HEK293 (cell line): ENCODE measurements at regions not wholly inside any gene's neighbourhood (a gene's known extent, or its start where the extent isn't known, plus 50 kb on each side); places are given as distances from the start of the nearest gene placed in this dataset.
A peak's percentile ranks its signal among the peaks of the same experiment; 100 is the strongest.

ENCODE experiments used
- ATF2 ChIP-seq: fragments of 450-650 bp; formaldehyde crosslinking; IDR thresholded peaks from 2 replicates; pipeline ENCODE4 v1.5.1; 2016; ENCODE audit warnings: missing biosample characterization, missing genetic modification characterization, low read depth
- BCL11B ChIP-seq: fragments of 450-650 bp; formaldehyde crosslinking; IDR thresholded peaks from 2 replicates; pipeline ENCODE4 v1.5.1; 2016; ENCODE audit warnings: low read depth, missing biosample characterization, missing genetic modification characterization
- CTCF ChIP-seq: fragments of 450-650 bp; formaldehyde crosslinking; IDR thresholded peaks from 2 replicates; pipeline ENCODE4 v1.5.1; 2016; ENCODE audit warnings: missing biosample characterization, missing genetic modification characterization
- GLI4 ChIP-seq: fragments of 450-650 bp; formaldehyde crosslinking; IDR thresholded peaks from 2 replicates; pipeline ENCODE4 v1.5.1; 2016; ENCODE audit warnings: missing biosample characterization, missing genetic modification characterization
- KLF1 ChIP-seq: fragments of 450-650 bp; formaldehyde crosslinking; IDR thresholded peaks from 2 replicates; pipeline ENCODE4 v1.5.1; 2016; ENCODE audit warnings: missing biosample characterization, missing genetic modification characterization
- KLF16 ChIP-seq: fragments of 450-650 bp; formaldehyde crosslinking; IDR thresholded peaks from 2 replicates; pipeline ENCODE4 v1.5.1; 2017; ENCODE audit warnings: missing biosample characterization, missing genetic modification characterization
- KLF17 ChIP-seq: fragments of 450-650 bp; formaldehyde crosslinking; IDR thresholded peaks from 2 replicates; pipeline ENCODE4 v1.5.1; 2016; ENCODE audit warnings: missing biosample characterization, missing genetic modification characterization
- KLF7 ChIP-seq: fragments of 450-650 bp; formaldehyde crosslinking; IDR thresholded peaks from 2 replicates; pipeline ENCODE4 v1.5.1; 2016; ENCODE audit warnings: missing biosample characterization, missing genetic modification characterization, borderline replicate concordance
- RBAK ChIP-seq: fragments of 450-650 bp; formaldehyde crosslinking; IDR thresholded peaks from 2 replicates; pipeline ENCODE4 v1.5.1; 2016; ENCODE audit warnings: missing biosample characterization, missing genetic modification characterization
- SP3 ChIP-seq: fragments of 450-650 bp; formaldehyde crosslinking; IDR thresholded peaks from 2 replicates; pipeline ENCODE4 v1.5.1; 2016; ENCODE audit warnings: missing biosample characterization, missing genetic modification characterization
- YY1 ChIP-seq: fragments of 450-650 bp; formaldehyde crosslinking; IDR thresholded peaks from 2 replicates; pipeline ENCODE4 v1.5.1; 2018; ENCODE audit warnings: missing biosample characterization, missing genetic modification characterization
- ZBTB10 ChIP-seq: fragments of 450-650 bp; formaldehyde crosslinking; IDR thresholded peaks from 2 replicates; pipeline ENCODE4 v1.5.1; 2016; ENCODE audit warnings: missing biosample characterization, missing genetic modification characterization
- ZBTB17 ChIP-seq: fragments of 450-650 bp; formaldehyde crosslinking; IDR thresholded peaks from 2 replicates; pipeline ENCODE4 v1.5.1; 2016; ENCODE audit warnings: missing biosample characterization, missing genetic modification characterization
- ZBTB8A ChIP-seq: fragments of 450-650 bp; formaldehyde crosslinking; IDR thresholded peaks from 2 replicates; pipeline ENCODE4 v1.5.1; 2016; ENCODE audit warnings: missing biosample characterization, missing genetic modification characterization
- ZIC2 ChIP-seq: fragments of 450-650 bp; formaldehyde crosslinking; IDR thresholded peaks from 2 replicates; pipeline ENCODE4 v1.5.1; 2016; ENCODE audit warnings: missing biosample characterization, missing genetic modification characterization
- ZNF148 ChIP-seq: fragments of 450-650 bp; formaldehyde crosslinking; IDR thresholded peaks from 2 replicates; pipeline ENCODE4 v1.5.0; 2017; ENCODE audit warnings: missing biosample characterization, missing genetic modification characterization, borderline replicate concordance
- ZNF529 ChIP-seq: fragments of 450-650 bp; formaldehyde crosslinking; IDR thresholded peaks from 2 replicates; pipeline ENCODE4 v1.5.1; 2017; ENCODE audit warnings: missing genetic modification characterization, missing biosample characterization; ENCODE audit not compliant: insufficient replicate concordance
- ZNF544 ChIP-seq: fragments of 450-650 bp; formaldehyde crosslinking; IDR thresholded peaks from 2 replicates; pipeline ENCODE4 v1.5.0; 2017; ENCODE audit warnings: missing biosample characterization, missing genetic modification characterization
- ZNF624 ChIP-seq: fragments of 450-650 bp; formaldehyde crosslinking; IDR thresholded peaks from 2 replicates; pipeline ENCODE4 v1.5.1; 2017; ENCODE audit warnings: missing biosample characterization, missing genetic modification characterization
- ZNF629 ChIP-seq: fragments of 450-650 bp; formaldehyde crosslinking; IDR thresholded peaks from 2 replicates; pipeline ENCODE4 v1.5.1; 2017; ENCODE audit warnings: missing biosample characterization, missing genetic modification characterization
- ZNF639 ChIP-seq: fragments of 450-650 bp; formaldehyde crosslinking; IDR thresholded peaks from 2 replicates; pipeline ENCODE4 v1.5.1; 2016; ENCODE audit warnings: missing biosample characterization, missing genetic modification characterization
- ZNF677 ChIP-seq: fragments of 450-650 bp; IDR thresholded peaks from 2 replicates; pipeline ENCODE4 v1.5.0; 2018; ENCODE audit warnings: missing biosample characterization, mild to moderate bottlenecking, missing genetic modification characterization, moderate library complexity
- ZNF776 ChIP-seq: fragments of 450-650 bp; formaldehyde crosslinking; IDR thresholded peaks from 2 replicates; pipeline ENCODE4 v1.5.0; 2017; ENCODE audit warnings: missing biosample characterization, missing genetic modification characterization, borderline replicate concordance
- ZNF792 ChIP-seq: fragments of 450-650 bp; formaldehyde crosslinking; IDR thresholded peaks from 2 replicates; pipeline ENCODE4 v1.5.1; 2016; ENCODE audit warnings: missing biosample characterization, missing genetic modification characterization
- ZNF837 ChIP-seq: fragments of 450-650 bp; formaldehyde crosslinking; IDR thresholded peaks from 2 replicates; pipeline ENCODE4 v1.5.1; 2016; ENCODE audit warnings: missing biosample characterization, missing genetic modification characterization
- ZSCAN18 ChIP-seq: fragments of 450-650 bp; formaldehyde crosslinking; IDR thresholded peaks from 2 replicates; pipeline ENCODE4 v1.5.1; 2016; ENCODE audit warnings: missing biosample characterization, missing genetic modification characterization
- ZSCAN30 ChIP-seq: fragments of 450-650 bp; IDR thresholded peaks from 2 replicates; pipeline ENCODE4 v1.5.1; 2018; ENCODE audit warnings: missing biosample characterization, mild to moderate bottlenecking, missing genetic modification characterization, moderate library complexity

- TF ChIP-seq ZNF529 (tag by site-specific recombination) (no peak), YY1 (tag by site-specific recombination) (0 out of 2 replicates have a peak, but pooled peaks have one; percentile 22), KLF16 (tag by site-specific recombination) (peak; percentile 41; the same call in 1 of the 2 replicates), KLF1 (tag by site-specific recombination) (peak; percentile 84), ZNF639 (tag by site-specific recombination) (0 out of 2 replicates have a peak, but pooled peaks have one; percentile 11), ZNF624 (tag by site-specific recombination) (no peak), ZNF544 (tag by site-specific recombination) (no peak), KLF17 (tag by site-specific recombination) (peak; percentile 47; the same call in 1 of the 2 replicates), ZBTB10 (tag by site-specific recombination) (no peak), ZBTB8A (tag by site-specific recombination) (peak; percentile 40; the same call in 1 of the 2 replicates), KLF7 (tag by site-specific recombination) (peak; percentile 64), ZNF792 (tag by site-specific recombination) (0 out of 2 replicates have a peak, but pooled peaks have one; percentile 47), ZBTB17 (tag by site-specific recombination) (peak; percentile 85), BCL11B (tag by site-specific recombination) (no peak), ZSCAN18 (tag by site-specific recombination) (no peak), ZIC2 (tag by site-specific recombination) (peak; percentile 90), SP3 (tag by site-specific recombination) (no peak), ATF2 (tag by site-specific recombination) (no peak), ZNF677 (tag by site-specific recombination) (0 out of 2 replicates have a peak, but pooled peaks have one; percentile 17), RBAK (tag by site-specific recombination) (no peak), ZSCAN30 (peak; percentile 39), CTCF (0 out of 2 replicates have a peak, but pooled peaks have one; percentile 8), ZNF776 (tag by site-specific recombination) (no peak), ZNF148 (tag by site-specific recombination) (no peak), ZNF837 (no peak), GLI4 (no peak), ZNF629 (tag by site-specific recombination) (0 out of 2 replicates have a peak, but pooled peaks have one; percentile 56)
Observed at GRCh38 chr6:56842686-56843475, 112.0 kb upstream of the BEND6 start (continued).
